GM19023 (cell line): ENCODE measurements at regions not wholly inside any gene's neighbourhood (a gene's known extent, or its start where the extent isn't known, plus 50 kb on each side); places are given as distances from the start of the nearest gene placed in this dataset.

ENCODE experiments used
- ATAC-seq: cut with Tn5 transposase; IDR thresholded peaks from one replicate; pipeline ENCODE4 v1.9.1; 2021; ENCODE audit warnings: mild to moderate bottlenecking, moderate library complexity; ENCODE audit not compliant: unreplicated experiment

DNA sequence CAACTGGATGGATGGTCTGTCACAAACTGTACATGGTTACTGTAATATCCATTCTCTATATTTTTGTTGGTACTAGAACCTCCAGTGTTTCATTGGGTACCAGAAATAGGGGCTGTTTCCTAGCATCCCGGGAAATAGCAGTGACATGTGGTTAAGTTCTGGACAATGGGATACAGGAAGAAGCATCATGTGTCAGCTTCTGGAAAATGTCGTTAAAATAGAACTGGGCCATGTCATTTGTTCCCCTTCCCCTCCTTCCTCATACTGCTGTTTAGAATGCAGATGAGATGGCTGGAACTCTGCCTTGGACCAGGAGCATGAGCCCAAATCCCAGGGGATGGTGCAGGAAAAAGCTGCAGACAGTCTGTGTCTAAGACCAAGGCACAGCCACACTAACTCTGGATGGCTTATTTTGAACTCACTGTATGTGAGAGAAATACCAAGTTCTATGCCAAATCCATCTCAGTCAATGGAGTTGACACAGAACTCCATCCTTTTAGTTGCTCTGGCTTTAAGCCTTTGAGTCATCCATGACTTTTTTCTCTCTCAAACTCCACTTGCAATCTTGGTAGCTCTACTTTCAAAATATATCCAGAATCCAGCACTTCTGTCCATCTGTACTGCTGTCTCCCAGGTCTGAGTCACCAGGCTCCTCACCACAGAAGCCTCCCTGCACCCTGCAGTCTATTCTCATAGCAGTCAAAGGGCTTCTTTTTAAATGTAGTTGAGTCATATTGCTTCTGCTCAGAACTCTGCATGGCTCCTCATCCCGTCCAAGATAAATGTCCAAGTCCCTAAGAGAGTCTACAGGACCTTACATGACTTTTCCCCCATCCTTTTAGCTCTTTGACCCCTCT lies 184.2 kb downstream of the NSG2 start:
- no peak for ATAC-seq

DNA sequence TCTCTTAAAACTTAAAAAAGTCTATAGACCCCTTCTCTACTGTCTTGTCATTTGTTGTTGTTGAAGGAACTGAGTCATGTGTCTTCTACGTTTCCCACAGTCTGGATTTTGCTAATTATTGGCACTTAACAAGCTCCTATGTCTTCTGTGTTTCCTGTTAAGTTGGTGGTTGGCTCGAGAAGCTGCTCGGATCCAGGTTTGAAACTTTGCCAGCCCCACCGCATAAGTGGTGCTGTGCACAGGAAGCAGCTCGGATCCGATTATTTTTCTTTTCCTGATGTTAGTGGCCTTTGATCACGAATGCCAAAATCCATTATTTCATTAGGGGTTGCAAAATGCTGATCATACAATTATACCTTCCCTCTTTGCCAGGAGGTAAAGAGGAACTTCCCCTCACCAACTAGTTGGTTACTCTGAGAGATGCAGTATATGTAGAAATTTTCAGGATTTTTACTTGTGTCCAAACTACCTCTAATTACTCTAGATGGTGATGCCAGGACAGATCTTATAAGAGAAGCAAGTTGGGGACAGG lies 186.5 kb downstream of the NSG2 start:
- ATAC-seq = no peak

DNA sequence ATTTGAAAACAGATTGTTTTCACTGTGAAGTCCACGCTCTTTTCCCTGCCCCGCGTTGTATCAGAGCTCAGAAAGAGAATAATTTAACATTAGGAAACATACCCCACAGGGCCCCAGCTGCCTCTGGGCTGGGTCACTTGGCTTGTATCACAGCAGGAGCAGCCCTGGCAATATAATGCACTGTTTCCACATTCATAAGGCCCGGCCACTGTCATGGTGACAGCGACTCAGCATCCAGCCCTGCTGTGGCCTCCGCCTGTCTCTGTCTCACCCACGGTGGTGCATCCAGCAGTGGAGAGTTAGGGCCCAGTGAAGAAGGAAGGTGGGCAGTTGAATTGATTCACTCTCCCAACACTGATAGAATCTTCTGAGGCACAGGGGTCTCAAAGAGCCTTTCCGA lies 188.9 kb downstream of the NSG2 start:
- no peak for ATAC-seq

DNA sequence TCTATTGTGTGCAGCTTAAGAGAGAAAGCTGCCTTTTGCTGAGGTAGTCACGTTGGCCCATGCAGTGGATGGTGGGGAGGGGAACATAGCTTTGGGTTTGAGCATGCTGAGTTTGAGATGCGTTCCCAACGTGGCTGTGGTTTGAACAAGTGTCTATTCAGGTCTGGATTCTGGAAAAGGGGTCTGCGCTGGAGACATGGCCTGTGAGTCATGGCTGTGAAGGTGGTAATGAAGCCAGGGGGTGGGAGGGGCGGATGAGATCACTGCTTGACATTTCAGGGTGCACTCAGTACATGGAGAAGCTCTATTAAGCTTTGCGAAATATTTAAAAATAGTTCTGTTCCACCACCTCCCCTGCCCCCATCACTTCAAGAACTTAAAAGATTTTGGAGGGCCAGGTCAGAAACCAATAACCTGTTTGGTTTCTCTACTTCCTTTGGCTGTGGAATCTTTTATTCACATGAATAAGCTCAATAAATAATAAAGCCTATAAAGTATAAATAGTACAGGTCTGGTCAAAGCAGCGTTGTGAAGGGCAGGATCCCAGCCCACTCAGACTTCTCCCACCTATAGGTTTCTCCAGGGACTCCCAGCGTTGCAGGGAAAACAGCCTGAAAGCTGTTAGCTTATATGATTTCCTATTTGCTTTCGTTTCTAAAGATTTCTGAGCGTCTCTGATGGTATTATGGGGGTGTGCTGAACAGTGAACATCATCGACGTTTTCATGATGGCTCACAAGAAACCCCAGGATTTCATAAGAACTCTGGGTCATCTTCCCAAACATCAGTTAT lies 189.9 kb downstream of the NSG2 start:
- ATAC-seq = no peak

DNA sequence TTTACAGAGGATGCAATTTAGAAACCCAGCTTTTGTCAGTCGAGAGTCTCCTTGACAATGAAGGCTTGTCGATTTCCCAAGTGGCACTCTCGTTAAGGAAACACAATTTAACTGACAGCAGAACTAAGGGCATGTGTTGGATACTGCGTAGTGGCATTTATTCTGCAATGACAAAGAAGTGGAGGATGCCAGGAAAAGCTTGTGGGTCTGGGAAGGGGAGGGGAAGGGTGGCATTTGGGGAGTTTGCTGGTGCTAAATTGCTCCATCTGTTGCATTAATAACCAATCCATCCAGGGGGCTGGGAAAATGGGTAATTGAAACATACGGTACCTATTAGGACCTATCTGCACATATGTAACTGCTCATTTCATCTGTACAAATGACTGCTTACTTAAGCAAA lies 190.6 kb downstream of the NSG2 start:
- ATAC-seq = no peak

DNA sequence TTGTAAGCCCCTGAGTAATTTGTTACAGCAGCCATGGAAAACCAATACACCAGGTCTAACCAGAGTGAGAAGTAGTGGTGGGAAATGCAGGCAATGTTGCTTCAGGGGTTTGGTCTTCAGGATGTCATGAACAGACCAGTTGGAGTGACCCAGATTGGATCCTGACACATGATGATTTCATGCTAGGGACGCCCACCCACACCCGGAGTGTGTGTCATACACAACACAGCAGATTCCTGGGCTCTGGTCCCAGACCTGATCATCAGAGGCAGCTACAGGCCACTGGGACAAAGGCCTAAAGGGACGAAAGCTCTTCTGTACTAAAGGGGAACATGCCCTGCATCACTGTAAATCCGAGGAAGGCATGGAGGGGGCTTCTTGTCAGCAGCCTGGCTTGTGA lies 194.2 kb downstream of the NSG2 start:
- ATAC-seq = no peak

DNA sequence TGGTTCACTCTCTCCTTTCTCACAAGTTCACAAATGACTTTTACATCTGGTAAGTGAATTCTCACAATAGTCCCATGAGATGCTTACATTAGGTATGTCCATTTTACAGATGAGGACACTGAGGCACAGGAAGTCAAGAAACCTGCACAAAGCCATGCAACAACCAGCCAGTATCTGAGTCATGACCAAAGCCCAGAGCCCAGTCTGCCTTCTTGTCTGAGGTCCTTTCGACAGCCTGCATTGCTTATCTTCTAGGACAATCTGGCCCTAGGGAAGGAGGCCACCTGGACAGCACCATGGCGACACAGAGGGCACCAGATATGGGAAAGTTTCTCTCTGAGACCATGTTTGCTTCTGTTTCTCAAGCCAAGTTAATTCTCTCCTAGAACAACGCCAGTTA lies 197.1 kb downstream of the NSG2 start:
- no peak for ATAC-seq

DNA sequence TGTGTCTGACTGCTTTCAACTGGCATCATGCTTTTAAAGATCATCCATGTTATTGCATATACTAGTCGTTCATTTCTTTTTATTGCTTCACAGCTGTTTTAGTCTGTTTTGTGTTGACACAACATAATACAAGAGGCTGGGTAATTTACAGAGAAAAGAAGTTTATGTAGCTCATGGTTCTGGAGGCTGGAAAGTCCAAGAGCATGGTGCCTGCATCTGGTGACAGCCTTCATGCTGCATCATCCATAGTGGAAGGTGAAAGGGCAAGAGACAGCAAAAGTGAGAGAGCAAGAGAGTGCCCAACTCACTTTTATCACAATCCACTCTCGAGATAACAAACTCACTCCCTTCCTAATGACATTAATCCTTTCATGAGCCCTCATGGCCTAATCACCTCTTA lies 198.4 kb downstream of the NSG2 start:
- no peak for ATAC-seq

DNA sequence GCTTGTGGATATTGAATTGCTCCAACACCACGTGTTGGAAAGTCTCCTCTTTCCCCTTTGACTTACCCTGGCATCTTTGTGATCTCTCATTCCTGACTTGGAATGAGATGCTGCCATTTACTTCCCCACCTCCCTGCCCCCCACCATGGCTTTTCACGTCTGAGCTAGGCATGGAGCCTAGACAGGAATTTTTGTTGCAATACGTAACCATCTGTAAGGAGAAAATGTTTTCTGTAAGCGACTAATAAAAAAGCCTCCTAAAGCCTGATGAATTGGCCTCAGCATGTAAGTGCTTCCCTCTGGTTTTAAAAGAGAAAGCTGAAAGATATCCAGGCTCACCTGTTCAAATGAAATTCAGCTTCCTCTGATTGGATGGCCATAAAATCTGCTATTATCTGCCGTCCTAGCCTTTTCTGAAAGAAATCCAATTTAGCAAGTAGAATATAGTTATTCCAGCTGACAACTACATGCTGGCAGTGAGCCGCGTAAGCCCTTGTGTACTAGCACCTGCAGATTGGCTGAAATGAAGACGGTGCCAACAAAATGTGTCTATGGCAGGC lies 200.1 kb downstream of the NSG2 start:
- no peak for ATAC-seq

DNA sequence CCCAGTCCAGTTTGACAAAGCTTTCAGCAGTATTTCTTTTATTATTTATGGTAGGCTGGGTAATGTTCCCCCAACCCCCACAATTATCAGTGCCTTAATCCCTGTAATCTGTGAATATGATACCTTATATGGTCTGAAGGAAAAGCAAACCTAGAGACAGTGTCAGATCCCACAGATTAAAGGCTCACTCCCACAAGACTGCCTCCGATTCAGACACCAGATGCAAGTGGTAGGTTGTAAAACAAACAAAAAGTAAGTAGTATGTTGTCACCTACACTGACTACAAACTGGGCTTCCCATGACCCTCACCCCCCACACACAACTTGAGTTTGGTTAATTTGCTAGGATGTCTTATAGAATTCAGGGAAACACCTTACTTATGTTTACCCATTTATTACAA lies 201.2 kb downstream of the NSG2 start:
- no peak for ATAC-seq

DNA sequence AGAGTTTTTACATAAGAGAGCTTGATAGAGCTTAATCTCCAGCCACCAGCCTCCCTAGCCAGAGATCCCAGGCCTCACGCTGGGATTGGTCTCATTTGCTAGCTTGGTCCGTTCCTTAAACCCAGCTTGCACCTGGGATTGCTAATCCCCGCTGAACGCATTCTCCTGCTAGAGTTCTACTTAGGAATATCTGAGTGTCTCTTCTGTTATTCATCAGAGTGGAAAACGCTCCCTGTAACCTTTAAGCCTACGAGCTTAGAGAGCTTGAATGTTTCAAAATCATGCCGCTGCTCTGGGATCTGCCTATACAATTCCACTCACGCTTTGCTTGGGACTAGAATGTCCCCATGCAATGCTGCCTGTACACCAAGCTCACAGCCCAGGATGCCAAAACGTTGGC lies 201.8 kb downstream of the NSG2 start:
- ATAC-seq = no peak

DNA sequence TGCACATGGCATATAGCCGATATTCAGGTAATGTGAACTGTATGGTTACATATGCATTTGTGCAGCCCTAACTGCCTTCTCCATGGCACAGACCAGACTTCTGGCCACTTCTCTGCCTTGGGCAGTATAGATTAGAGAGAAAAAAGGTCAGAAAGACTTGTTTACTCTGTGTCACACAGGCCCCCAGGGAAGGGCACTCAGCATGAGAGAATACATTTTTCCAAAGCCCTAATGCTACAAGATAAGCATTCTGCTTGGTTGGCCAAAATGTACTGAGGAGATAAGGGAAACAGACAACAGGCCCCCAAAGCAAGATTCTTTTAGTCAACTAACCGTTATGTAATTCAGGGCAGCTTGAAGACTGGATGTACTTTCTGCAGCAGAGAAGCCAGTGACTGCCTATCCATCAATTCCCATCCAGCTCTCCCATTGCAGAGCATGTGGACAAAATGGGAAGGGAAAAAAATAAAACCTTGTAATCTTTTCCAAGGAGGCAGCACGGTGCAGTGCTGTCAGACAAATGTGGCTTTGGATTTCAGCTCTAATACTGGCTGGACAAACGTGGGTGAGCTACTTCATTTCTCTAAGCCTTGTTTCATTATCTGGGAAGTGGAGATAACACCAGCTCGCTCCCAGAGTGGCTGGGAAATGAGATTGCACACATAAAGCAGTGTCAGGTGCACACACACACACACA lies 205.9 kb downstream of the NSG2 start:
- ATAC-seq = no peak

DNA sequence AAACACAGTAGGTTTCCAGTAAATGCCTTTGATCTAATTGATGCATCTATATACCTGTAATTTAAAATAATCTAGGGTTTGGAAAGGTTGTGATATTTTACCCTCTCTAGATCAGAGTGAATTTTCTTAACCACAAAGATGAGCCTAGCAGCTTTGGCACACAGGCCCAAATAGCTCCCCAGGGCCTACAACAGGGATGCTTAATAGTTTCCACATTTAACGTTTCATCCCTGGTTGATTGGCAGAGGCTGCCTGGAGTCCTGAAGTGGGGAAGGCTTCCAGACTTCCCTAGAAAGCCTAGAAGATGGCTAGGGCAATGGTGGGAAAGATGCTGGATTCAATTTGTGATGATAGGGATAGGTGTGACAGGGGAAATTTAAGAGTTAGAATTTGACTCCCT lies 206.6 kb downstream of the NSG2 start:
- ATAC-seq = no peak

DNA sequence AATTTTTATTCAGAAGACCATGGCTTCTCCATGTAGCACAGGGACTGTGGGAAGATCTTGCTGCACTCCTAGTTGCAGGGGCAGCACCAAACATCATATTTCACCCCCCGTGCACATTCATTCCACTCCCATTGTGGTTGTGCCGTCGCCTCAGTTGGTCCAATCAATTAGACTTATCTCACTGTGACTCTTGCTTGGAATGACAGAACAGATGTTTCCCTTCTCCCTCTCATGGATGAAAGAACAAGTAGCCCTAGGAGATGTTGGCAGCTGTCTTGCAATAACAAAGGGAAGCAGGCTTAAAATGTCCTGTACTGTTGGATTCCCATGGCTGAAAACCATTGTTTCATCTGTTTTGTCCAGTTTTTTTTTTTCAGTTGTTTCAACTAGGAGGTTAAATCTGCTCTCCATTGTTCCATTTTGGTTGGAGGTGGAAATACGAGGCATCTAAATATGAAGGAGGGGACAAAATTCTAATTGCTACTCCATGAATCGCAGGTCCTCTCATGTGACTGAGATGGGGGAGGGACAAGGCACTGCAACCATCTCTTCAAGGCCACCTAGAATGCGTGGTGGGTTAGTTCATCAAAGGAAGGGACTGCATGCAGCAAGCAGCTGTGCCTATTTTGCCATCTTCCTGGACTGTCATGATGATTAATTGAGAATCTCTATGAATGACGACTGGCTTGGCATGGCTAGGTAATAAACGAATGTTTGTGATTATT lies 214.4 kb downstream of the NSG2 start:
- ATAC-seq = no peak

DNA sequence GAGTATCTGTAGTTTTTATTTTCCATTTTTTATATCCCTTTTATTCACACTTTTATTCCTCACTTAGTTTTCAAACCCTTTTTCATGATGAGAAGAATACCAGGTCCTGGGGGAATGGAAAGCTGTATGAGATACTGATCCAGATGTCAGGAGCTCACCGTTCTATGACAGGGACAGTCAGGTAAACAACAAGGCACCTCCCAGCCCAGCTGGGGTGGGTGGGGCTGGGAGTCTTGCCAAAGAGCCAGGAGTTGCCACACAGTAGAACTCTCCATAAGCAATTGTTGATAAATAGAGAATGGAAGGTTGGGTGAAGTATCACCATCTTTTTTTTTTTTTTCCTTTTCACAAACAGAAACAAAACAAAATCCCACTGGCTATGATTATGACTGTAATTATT lies 225.8 kb downstream of the NSG2 start:
- ATAC-seq = no peak

DNA sequence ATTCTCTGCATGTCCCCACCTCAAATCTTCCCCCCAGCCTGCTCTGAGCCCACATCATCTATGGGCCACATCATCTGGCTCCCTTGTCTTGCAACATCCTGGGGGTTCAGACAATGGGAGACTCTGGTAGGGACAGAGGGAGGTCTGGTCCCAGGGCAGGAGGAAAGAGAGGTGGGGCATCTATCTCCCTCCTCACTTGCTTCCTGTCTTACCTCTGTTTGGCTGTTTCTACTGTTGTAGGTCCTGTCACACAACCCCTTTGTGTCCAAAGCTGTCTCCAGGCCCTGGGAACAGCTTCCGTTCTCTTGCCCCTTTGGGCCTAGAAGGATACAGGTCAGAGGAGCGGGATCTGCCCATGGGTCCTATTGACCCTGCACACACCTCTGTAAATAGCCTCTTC lies 227.2 kb downstream of the NSG2 start:
- ATAC-seq = no peak

DNA sequence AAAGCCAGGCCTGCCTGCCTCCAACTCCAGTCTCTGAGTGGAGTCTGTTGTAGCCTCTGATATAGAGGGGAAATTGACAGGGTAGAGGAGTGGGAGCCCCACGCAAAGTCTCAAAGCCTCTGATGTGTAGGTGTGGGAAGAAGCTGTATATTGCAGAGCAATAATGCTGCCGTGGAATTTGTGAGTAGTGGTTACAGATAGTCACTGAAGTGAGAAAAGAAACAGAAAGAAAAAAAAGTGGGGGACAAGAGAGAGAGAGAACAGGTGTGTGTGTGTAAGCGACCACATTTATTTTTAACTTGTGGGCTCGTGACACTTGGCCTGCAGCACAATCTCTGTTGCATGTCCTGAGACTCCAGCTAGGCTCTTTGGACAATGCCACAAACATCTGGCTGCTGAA lies 227.8 kb downstream of the NSG2 start:
- ATAC-seq = peak; percentile 91

DNA sequence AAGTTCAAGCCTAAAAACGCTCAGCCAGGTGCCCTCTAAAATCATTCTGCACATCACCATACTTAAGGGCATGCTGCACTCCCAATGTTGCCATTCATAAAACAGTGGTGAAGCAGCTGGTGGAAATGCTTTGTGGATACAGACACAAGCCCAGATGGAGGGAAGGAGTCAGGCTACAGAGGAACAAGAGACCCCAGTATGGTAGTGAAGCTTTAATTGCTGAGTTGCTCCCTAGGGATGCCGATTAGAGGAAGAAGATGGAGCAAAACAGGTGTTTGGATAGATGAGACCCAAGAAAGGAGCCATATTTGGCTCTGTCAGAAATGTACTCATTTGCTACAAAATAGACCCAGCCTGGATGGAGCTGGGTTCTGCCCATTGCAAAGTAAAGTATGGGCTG lies 230.5 kb downstream of the NSG2 start:
- ATAC-seq = no peak

DNA sequence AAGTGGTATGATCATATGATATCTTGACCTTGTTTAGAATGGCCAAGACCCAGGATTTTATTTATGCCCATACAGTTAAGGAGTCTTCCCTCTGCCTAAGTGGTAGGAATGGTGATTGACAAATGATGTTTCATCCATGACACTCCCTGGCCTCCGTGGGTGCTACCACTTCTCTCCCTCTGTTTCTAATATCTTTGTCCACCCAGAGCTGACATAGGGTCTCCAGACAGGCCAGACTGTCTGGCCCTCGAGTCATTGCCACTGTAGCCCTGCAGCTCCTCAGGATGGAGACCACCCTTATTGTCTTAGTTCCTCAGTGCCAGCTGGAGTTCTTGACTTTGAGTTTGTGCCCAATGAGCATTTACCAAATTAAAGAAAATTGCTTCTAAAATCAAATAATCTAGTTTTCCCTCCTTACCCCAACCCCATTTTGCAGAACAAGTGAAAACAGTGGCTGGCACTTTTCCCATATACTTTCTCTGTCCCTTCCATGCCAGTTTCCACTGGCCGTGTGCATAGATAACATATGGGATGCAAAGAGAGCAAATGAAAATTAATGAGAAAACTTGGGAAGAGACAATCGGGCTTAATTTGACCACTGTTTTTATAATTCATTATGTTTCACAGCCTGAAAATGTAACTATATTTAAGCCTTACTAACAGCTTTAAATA lies 235.7 kb downstream of the NSG2 start:
- no peak for ATAC-seq

DNA sequence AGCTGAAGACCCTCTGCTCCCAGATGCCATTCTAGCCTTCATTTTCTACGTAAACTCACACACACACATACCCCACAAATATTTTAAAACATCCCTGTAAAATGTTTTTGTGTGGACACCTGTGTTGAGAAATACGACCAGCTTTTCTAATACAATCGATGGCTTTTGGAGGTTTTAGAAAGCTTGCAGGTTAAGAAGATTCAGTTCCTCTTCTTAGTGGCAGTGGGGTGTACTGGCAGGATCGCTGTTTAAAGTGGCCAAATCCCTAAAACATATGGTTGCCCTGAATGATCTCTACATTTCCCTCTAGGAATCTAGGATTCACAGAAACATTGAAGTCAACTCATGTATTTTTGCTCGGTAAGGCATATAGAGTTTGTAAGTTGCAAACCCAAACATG lies 236.3 kb downstream of the NSG2 start:
- ATAC-seq = no peak
